GM20000 (cell line): ENCODE measurements at regions not wholly inside any gene's neighbourhood (a gene's known extent, or its start where the extent isn't known, plus 50 kb on each side); places are given as distances from the start of the nearest gene placed in this dataset.

Experiments
- DNase-seq: peaks from one replicate; pipeline ENCODE4 v3.0.0; 2012; ENCODE audit warnings: low spot score
- CTCF ChIP-seq: IDR thresholded peaks from 2 replicates; pipeline ENCODE4 v1.5.1; 2012; ENCODE audit warnings: mild to moderate bottlenecking, control low read depth; ENCODE audit errors: extremely low read depth, missing control alignments

- no peak for TF ChIP-seq CTCF
- DNase-seq, result no peak
These were observed 1616.8 kb upstream of the PIK3C3 start for GRCh38 chr18:40338284-40338683.

- no peak for TF ChIP-seq CTCF
- no peak for DNase-seq
These were observed 1628.0 kb upstream of the PIK3C3 start for GRCh38 chr18:40326985-40327384.

- TF ChIP-seq CTCF, result no peak
- DNase-seq, result no peak
These were observed 1629.0 kb upstream of the PIK3C3 start for GRCh38 chr18:40325988-40326387.

GRCh38 chr18:40314199-40314598 is 1640.8 kb upstream of the PIK3C3 start:
- no peak for TF ChIP-seq CTCF
- no peak for DNase-seq

- no peak for TF ChIP-seq CTCF
- DNase-seq, result no peak
These were observed 1641.9 kb upstream of the PIK3C3 start for GRCh38 chr18:40313030-40313642.

GRCh38 chr18:40307627-40308026 is 1647.4 kb upstream of the PIK3C3 start:
- TF ChIP-seq CTCF, result no peak
- no peak for DNase-seq

GRCh38 chr18:40296717-40297413 is 1658.2 kb upstream of the PIK3C3 start:
- no peak for DNase-seq
- TF ChIP-seq CTCF, result no peak
